ENCODE measurements at regions not wholly inside any gene's neighbourhood (a gene's known extent, or its start where the extent isn't known, plus 50 kb on each side); places are given as distances from the start of the nearest gene placed in this dataset.

GRCh38 chr16:65226077-65226476 lies 104.2 kb upstream of the CDH11 start:
- DNase-seq: no peak

- DNase-seq: no peak
These were observed 103.6 kb upstream of the CDH11 start for GRCh38 chr16:65225488-65225887.

GRCh38 chr16:65224994-65225393 lies 103.1 kb upstream of the CDH11 start:
- DNase-seq: no peak

- no peak for DNase-seq
These were observed 102.6 kb upstream of the CDH11 start for GRCh38 chr16:65224471-65224870.

- DNase-seq: no peak
These were observed 101.5 kb upstream of the CDH11 start for GRCh38 chr16:65223335-65223734.

- DNase-seq: no peak
These were observed 100.7 kb upstream of the CDH11 start for GRCh38 chr16:65222536-65222935.

GRCh38 chr16:65222049-65222448 lies 100.2 kb upstream of the CDH11 start:
- no peak for DNase-seq

GRCh38 chr16:65219786-65220185 lies 97.9 kb upstream of the CDH11 start:
- DNase-seq: no peak

GRCh38 chr16:65218348-65218747 lies 96.5 kb upstream of the CDH11 start:
- no peak for DNase-seq

- DNase-seq: peak; percentile 5
These were observed 92.2 kb upstream of the CDH11 start for GRCh38 chr16:65213866-65214595.

- no peak for DNase-seq
These were observed 90.9 kb upstream of the CDH11 start for GRCh38 chr16:65212791-65213190.

GRCh38 chr16:65212240-65212639 lies 90.4 kb upstream of the CDH11 start:
- no peak for DNase-seq

- peak; percentile 61 for DNase-seq
These were observed 80.6 kb upstream of the CDH11 start for GRCh38 chr16:65202461-65202860.

GRCh38 chr16:65201511-65201910 lies 79.6 kb upstream of the CDH11 start:
- no peak for DNase-seq

- DNase-seq: no peak
These were observed 79.0 kb upstream of the CDH11 start for GRCh38 chr16:65200857-65201256.

- DNase-seq: no peak
These were observed 78.4 kb upstream of the CDH11 start for GRCh38 chr16:65200156-65200773.

GRCh38 chr16:65196420-65197075 lies 74.7 kb upstream of the CDH11 start:
- no peak for DNase-seq

GRCh38 chr16:65195998-65196397 lies 74.1 kb upstream of the CDH11 start:
- peak; percentile 69 for DNase-seq

GRCh38 chr16:65185241-65185778 lies 63.4 kb upstream of the CDH11 start:
- DNase-seq: no peak

- DNase-seq: no peak
These were observed 59.3 kb upstream of the CDH11 start for GRCh38 chr16:65181071-65181561.

- DNase-seq: peak; percentile 66
These were observed 56.3 kb upstream of the CDH11 start for GRCh38 chr16:65178151-65178550.

- DNase-seq: peak; percentile 74
These were observed 54.7 kb upstream of the CDH11 start for GRCh38 chr16:65176603-65177002.

- DNase-seq: no peak
These were observed 50.5 kb upstream of the CDH11 start for GRCh38 chr16:65172356-65172755.

Data from EL (cell line).